ENCODE measurements at regions not wholly inside any gene's neighbourhood (a gene's known extent, or its start where the extent isn't known, plus 50 kb on each side); places are given as distances from the start of the nearest gene placed in this dataset.

DNA sequence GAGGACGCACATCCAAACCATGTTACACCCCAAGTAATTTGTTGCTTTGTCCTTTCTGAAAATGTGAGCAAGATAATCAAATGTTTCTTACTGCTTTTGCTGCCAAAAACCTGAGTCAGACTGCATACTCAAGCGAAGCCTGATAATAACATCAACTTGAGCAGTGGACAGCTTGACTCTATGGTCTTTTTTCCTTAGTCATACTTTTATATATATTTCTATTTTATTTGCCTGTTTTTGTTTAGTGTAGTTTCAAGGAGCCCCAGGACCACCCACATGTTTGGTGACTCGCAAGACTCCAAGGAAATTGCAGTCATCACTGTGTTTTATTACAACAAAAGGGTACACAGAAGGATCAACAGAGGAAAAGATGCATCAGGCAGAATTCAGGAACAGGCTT, 688.4 kb upstream of the PIK3C3 start:
- Histone ChIP-seq H3K4me2 (ENCODE audit: low read length) (no peak overlapping the region), H3K9me3 (ENCODE audit: low read length) (no peaks in the 10 kb centered on the region), H3K4me3 (ENCODE audit: low read depth, low read length, poor library complexity, severe bottlenecking) (no peak overlapping the region), H3K9me2 (ENCODE audit: low read depth, low read length) (no peaks in the 10 kb centered on the region), H3K9ac (ENCODE audit: low read length) (no peak overlapping the region), H4K20me1 (ENCODE audit: insufficient read depth, low read length) (no peaks in the 10 kb centered on the region), H3K36me3 (ENCODE audit: insufficient read depth, low read length) (no peaks in the 10 kb centered on the region), H3K27ac (ENCODE audit: low read depth, low read length, poor library complexity, severe bottlenecking) (no peak overlapping the region), H2AFZ (ENCODE audit: low read length) (no peak overlapping the region), H3F3A (ENCODE audit: insufficient read depth, low read length) (no peaks in the 10 kb centered on the region), H3K27me3 (ENCODE audit: insufficient read depth, low read length) (no peaks in the 10 kb centered on the region), H3K79me2 (ENCODE audit: insufficient read depth, low read length) (no peaks in the 10 kb centered on the region), H3K4me1 (ENCODE audit: insufficient read depth, low read length, severe bottlenecking) (no peaks in the 10 kb centered on the region)
- TF ChIP-seq, protein P1, sequence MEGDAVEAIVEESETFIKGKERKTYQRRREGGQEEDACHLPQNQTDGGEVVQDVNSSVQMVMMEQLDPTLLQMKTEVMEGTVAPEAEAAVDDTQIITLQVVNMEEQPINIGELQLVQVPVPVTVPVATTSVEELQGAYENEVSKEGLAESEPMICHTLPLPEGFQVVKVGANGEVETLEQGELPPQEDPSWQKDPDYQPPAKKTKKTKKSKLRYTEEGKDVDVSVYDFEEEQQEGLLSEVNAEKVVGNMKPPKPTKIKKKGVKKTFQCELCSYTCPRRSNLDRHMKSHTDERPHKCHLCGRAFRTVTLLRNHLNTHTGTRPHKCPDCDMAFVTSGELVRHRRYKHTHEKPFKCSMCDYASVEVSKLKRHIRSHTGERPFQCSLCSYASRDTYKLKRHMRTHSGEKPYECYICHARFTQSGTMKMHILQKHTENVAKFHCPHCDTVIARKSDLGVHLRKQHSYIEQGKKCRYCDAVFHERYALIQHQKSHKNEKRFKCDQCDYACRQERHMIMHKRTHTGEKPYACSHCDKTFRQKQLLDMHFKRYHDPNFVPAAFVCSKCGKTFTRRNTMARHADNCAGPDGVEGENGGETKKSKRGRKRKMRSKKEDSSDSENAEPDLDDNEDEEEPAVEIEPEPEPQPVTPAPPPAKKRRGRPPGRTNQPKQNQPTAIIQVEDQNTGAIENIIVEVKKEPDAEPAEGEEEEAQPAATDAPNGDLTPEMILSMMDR (IDR thresholded peaks at IDR 0.05; ENCODE audit: low read length), result no peak
- TF ChIP-seq EZH2 (IDR thresholded peaks at IDR 0.05; ENCODE audit: borderline replicate concordance, low read length), result no peak

DNA sequence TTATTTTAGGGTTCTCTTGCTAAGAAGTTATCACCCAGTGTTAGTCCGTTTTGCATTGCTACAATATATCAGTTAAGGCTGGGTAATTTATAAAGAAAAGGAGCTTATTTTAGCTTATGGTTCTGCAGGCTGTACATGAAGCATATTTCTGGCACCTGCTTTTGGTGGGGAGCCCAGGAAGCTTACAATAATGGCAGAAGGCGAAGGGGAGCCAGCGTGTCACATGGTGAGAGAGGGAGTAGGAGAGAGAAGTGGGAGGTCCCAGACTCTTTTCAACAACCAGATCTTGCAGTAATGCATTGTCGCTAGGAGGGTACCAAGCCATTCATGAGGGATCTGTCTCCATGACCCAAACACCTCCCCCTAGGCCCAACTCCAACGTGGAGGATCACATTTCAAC, 688.8 kb upstream of the PIK3C3 start:
- no peak overlapping the region for H3K27ac ChIP-seq (ENCODE audit: low read depth, low read length, poor library complexity, severe bottlenecking)
- no peaks in the 10 kb centered on the region for H4K20me1 ChIP-seq (ENCODE audit: insufficient read depth, low read length)
- H3F3A ChIP-seq (ENCODE audit: insufficient read depth, low read length), result no peaks in the 10 kb centered on the region
- H2AFZ ChIP-seq (ENCODE audit: low read length), result no peak overlapping the region
- H3K4me2 ChIP-seq (ENCODE audit: low read length), result no peak overlapping the region
- H3K79me2 ChIP-seq (ENCODE audit: insufficient read depth, low read length), result no peaks in the 10 kb centered on the region
- no peak for TF ChIP-seq EZH2 (IDR thresholded peaks at IDR 0.05; ENCODE audit: borderline replicate concordance, low read length)
- TF ChIP-seq, protein P1 (IDR thresholded peaks at IDR 0.05; ENCODE audit: low read length), result no peak
- H3K27me3 ChIP-seq (ENCODE audit: insufficient read depth, low read length), result no peaks in the 10 kb centered on the region
- no peak overlapping the region for H3K9ac ChIP-seq (ENCODE audit: low read length)
- H3K4me3 ChIP-seq (ENCODE audit: low read depth, low read length, poor library complexity, severe bottlenecking), result no peak overlapping the region
- H3K4me1 ChIP-seq (ENCODE audit: insufficient read depth, low read length, severe bottlenecking), result no peaks in the 10 kb centered on the region
- no peaks in the 10 kb centered on the region for H3K9me2 ChIP-seq (ENCODE audit: low read depth, low read length)
- no peaks in the 10 kb centered on the region for H3K9me3 ChIP-seq (ENCODE audit: low read length)
- H3K36me3 ChIP-seq (ENCODE audit: insufficient read depth, low read length), result no peaks in the 10 kb centered on the region

DNA sequence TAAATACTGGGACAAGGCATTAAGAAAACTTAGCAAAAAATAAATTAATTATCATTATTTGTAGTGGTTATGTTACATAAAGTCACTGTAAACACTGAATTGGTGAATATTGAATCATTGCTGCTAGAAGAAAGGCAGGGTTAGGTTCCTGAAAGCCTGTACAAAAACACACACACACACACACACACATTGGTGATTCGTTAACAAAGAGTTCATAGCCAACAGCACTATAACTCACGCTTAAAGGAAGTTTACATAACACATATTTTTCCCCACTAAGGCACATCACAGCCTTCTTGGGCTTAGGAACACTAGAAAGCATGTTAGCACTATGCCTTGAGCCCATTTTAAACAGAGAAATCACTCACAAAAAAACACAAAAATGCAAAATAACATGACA, 690.0 kb upstream of the PIK3C3 start:
- no peaks in the 10 kb centered on the region for H3K79me2 ChIP-seq (ENCODE audit: insufficient read depth, low read length)
- no peaks in the 10 kb centered on the region for H3K36me3 ChIP-seq (ENCODE audit: insufficient read depth, low read length)
- H3K27me3 ChIP-seq (ENCODE audit: insufficient read depth, low read length), result no peaks in the 10 kb centered on the region
- no peaks in the 10 kb centered on the region for H3F3A ChIP-seq (ENCODE audit: insufficient read depth, low read length)
- no peak overlapping the region for H3K27ac ChIP-seq (ENCODE audit: low read depth, low read length, poor library complexity, severe bottlenecking)
- no peaks in the 10 kb centered on the region for H3K9me2 ChIP-seq (ENCODE audit: low read depth, low read length)
- H2AFZ ChIP-seq (ENCODE audit: low read length), result no peak overlapping the region
- no peak overlapping the region for H3K4me2 ChIP-seq (ENCODE audit: low read length)
- no peaks in the 10 kb centered on the region for H3K4me1 ChIP-seq (ENCODE audit: insufficient read depth, low read length, severe bottlenecking)
- no peak for TF ChIP-seq EZH2 (IDR thresholded peaks at IDR 0.05; ENCODE audit: borderline replicate concordance, low read length)
- TF ChIP-seq, protein P1 (IDR thresholded peaks at IDR 0.05; ENCODE audit: low read length), result no peak
- H4K20me1 ChIP-seq (ENCODE audit: insufficient read depth, low read length), result no peaks in the 10 kb centered on the region
- H3K9ac ChIP-seq (ENCODE audit: low read length), result no peak overlapping the region
- no peak overlapping the region for H3K4me3 ChIP-seq (ENCODE audit: low read depth, low read length, poor library complexity, severe bottlenecking)
- H3K9me3 ChIP-seq (ENCODE audit: low read length), result no peaks in the 10 kb centered on the region
